ENCODE measurements at regions not wholly inside any gene's neighbourhood (a gene's known extent, or its start where the extent isn't known, plus 50 kb on each side); places are given as distances from the start of the nearest gene placed in this dataset.

DNA sequence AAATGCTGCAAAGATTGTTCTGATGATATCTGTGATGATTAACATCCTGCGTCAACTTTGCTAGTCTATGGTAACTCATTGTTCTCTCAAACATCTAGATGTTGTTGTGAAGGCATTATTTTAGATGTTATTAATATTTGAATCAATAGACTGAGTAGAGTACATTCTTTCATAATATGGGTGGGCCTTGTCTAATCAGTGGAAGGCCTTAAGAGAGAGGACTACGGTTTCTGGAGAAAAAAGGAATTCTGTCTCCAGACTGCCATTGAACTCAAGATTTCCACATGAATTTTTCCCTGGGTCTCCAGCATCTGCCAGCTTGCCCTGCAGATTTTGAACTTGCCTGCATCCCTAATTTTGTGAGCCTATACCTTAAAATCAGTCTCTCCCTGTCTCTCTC lies 2381.1 kb upstream of the AGA start:
- Histone ChIP-seq H3K27ac (no peak overlapping the region), H3K9me3 (ENCODE audit: low read depth, low read length) (no peaks in the 10 kb centered on the region), H3K36me3 (ENCODE audit: insufficient read depth, low read length) (no peaks in the 10 kb centered on the region), H3K9ac (ENCODE audit: insufficient read length) (no peak overlapping the region), H3K4me3 (no peak overlapping the region)
- TF ChIP-seq EZH2 (IDR thresholded peaks at IDR 0.05) (no peak), POLR2AphosphoS5 (IDR thresholded peaks at IDR 0.05; ENCODE audit: borderline replicate concordance, low read depth, low read length) (no peak)
- no peak for DNase-seq (ENCODE audit: low read depth, low spot score)

DNA sequence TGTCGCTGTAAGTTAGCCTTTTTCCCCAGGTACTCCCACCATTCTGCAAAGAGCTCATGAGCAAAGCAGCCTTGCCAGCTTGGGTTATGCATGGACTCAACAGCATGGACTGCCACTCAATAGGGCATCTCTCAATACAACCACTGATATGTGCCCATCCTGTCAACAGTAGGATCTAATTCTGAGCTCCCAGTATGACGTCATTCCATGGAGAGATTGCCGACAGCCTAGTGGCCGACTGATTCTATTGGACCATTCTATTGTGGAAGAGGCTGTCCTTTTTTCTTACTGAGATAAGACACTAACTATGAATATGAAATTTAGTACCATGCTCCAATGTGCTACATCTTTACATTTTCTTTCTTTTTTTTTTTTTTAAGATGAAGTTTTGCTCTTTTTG lies 2389.0 kb upstream of the AGA start:
- Histone ChIP-seq H3K36me3 (ENCODE audit: insufficient read depth, low read length) (no peaks in the 10 kb centered on the region), H3K9ac (ENCODE audit: insufficient read length) (no peak overlapping the region), H3K4me3 (no peak overlapping the region), H3K27ac (no peak overlapping the region), H3K9me3 (ENCODE audit: low read depth, low read length) (no peaks in the 10 kb centered on the region)
- DNase-seq (ENCODE audit: low read depth, low spot score): no peak
- TF ChIP-seq POLR2AphosphoS5 (IDR thresholded peaks at IDR 0.05; ENCODE audit: borderline replicate concordance, low read depth, low read length): no peak
- TF ChIP-seq EZH2 (IDR thresholded peaks at IDR 0.05): no peak
- TF ChIP-seq FOXP2 (optimal IDR thresholded peaks at IDR 0.05; ENCODE audit: control extremely low read depth, extremely low read length, insufficient read depth): no peak

GRCh38 chr4:179836179-179837075 lies 2394.2 kb upstream of the AGA start:
- Histone ChIP-seq H3K27ac (no peak overlapping the region), H3K36me3 (ENCODE audit: insufficient read depth, low read length) (no peaks in the 10 kb centered on the region), H3K4me3 (no peak overlapping the region), H3K9me3 (ENCODE audit: low read depth, low read length) (no peaks in the 10 kb centered on the region), H3K9ac (ENCODE audit: insufficient read length) (no peak overlapping the region)
- peak; percentile 3 for DNase-seq (ENCODE audit: low read depth, low spot score)
- TF ChIP-seq POLR2AphosphoS5 (IDR thresholded peaks at IDR 0.05; ENCODE audit: borderline replicate concordance, low read depth, low read length) (no peak), FOXP2 (optimal IDR thresholded peaks at IDR 0.05; ENCODE audit: control extremely low read depth, extremely low read length, insufficient read depth) (no peak), EZH2 (IDR thresholded peaks at IDR 0.05) (no peak)

GRCh38 chr4:179843370-179843769 lies 2399.8 kb upstream of the TENM3 start:
- no peak for TF ChIP-seq POLR2AphosphoS5 (IDR thresholded peaks at IDR 0.05; ENCODE audit: borderline replicate concordance, low read depth, low read length)
- TF ChIP-seq FOXP2 (optimal IDR thresholded peaks at IDR 0.05; ENCODE audit: control extremely low read depth, extremely low read length, insufficient read depth): no peak
- no peak for TF ChIP-seq EZH2 (IDR thresholded peaks at IDR 0.05)
- H3K9me3 ChIP-seq (ENCODE audit: low read depth, low read length): no peaks in the 10 kb centered on the region

DNA sequence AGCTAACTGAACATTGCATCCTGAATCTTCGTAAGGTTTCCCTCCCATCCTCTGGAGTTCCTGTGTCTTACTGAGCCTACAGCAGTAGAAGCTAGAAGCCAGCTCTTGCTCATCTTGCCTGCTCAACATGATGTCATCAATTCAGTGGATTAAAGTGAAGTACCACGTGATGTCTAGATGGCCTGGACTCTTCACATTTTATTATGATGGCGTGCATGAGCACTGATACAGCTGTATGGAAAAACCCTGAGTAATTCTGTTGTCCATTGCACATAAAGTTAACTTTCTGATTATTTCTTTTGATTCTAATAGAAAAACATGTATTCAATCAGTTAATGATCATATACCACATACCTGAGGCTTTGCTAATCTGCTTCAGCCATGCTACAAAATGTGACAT lies 2387.7 kb upstream of the TENM3 start:
- DNase-seq (ENCODE audit: low read depth, low spot score): no peak
- Histone ChIP-seq H3K9ac (ENCODE audit: insufficient read length) (no peak overlapping the region), H3K36me3 (ENCODE audit: insufficient read depth, low read length) (no peaks in the 10 kb centered on the region), H3K27ac (no peak overlapping the region), H3K9me3 (ENCODE audit: low read depth, low read length) (no peaks in the 10 kb centered on the region), H3K4me3 (no peak overlapping the region)
- no peak for TF ChIP-seq FOXP2 (optimal IDR thresholded peaks at IDR 0.05; ENCODE audit: control extremely low read depth, extremely low read length, insufficient read depth)
- TF ChIP-seq EZH2 (IDR thresholded peaks at IDR 0.05): no peak
- no peak for TF ChIP-seq POLR2AphosphoS5 (IDR thresholded peaks at IDR 0.05; ENCODE audit: borderline replicate concordance, low read depth, low read length)

More at GRCh38 chr4:179843370-179843769, 2399.8 kb upstream of the TENM3 start:
- Histone ChIP-seq H3K27ac (no peak overlapping the region), H3K4me3 (no peak overlapping the region), H3K9ac (ENCODE audit: insufficient read length) (no peak overlapping the region), H3K36me3 (ENCODE audit: insufficient read depth, low read length) (no peaks in the 10 kb centered on the region)
- DNase-seq (ENCODE audit: low read depth, low spot score): no peak

GRCh38 chr4:179858221-179858620 lies 2385.0 kb upstream of the TENM3 start:
- Histone ChIP-seq H3K9me3 (ENCODE audit: low read depth, low read length) (no peaks in the 10 kb centered on the region), H3K9ac (ENCODE audit: insufficient read length) (no peak overlapping the region), H3K36me3 (ENCODE audit: insufficient read depth, low read length) (no peaks in the 10 kb centered on the region), H3K4me3 (no peak overlapping the region), H3K27ac (no peak overlapping the region)
- TF ChIP-seq EZH2 (IDR thresholded peaks at IDR 0.05): no peak
- no peak for DNase-seq (ENCODE audit: low read depth, low spot score)

GRCh38 chr4:179867300-179867878 lies 2375.8 kb upstream of the TENM3 start:
- H3K9me3 ChIP-seq (ENCODE audit: low read depth, low read length): no peaks in the 10 kb centered on the region
- TF ChIP-seq EZH2 (IDR thresholded peaks at IDR 0.05): no peak
- no peak for TF ChIP-seq POLR2AphosphoS5 (IDR thresholded peaks at IDR 0.05; ENCODE audit: borderline replicate concordance, low read depth, low read length)
- no peak for TF ChIP-seq FOXP2 (optimal IDR thresholded peaks at IDR 0.05; ENCODE audit: control extremely low read depth, extremely low read length, insufficient read depth)
- peak; percentile 45 for DNase-seq (ENCODE audit: low read depth, low spot score)
- no peak overlapping the region for H3K27ac ChIP-seq
- no peak overlapping the region for H3K4me3 ChIP-seq
- H3K36me3 ChIP-seq (ENCODE audit: insufficient read depth, low read length): no peaks in the 10 kb centered on the region
- H3K9ac ChIP-seq (ENCODE audit: insufficient read length): no peak overlapping the region

- no peak overlapping the region for H3K4me3 ChIP-seq
- no peak for TF ChIP-seq FOXP2 (optimal IDR thresholded peaks at IDR 0.05; ENCODE audit: control extremely low read depth, extremely low read length, insufficient read depth)
- no peak for TF ChIP-seq POLR2AphosphoS5 (IDR thresholded peaks at IDR 0.05; ENCODE audit: borderline replicate concordance, low read depth, low read length)
- no peak for TF ChIP-seq EZH2 (IDR thresholded peaks at IDR 0.05)
- no peaks in the 10 kb centered on the region for H3K36me3 ChIP-seq (ENCODE audit: insufficient read depth, low read length)
- DNase-seq (ENCODE audit: low read depth, low spot score): no peak
- no peak overlapping the region for H3K27ac ChIP-seq
- no peak overlapping the region for H3K9ac ChIP-seq (ENCODE audit: insufficient read length)
- no peaks in the 10 kb centered on the region for H3K9me3 ChIP-seq (ENCODE audit: low read depth, low read length)
Observed at GRCh38 chr4:179871726-179872125, 2371.5 kb upstream of the TENM3 start.
